ENCODE measurements at regions not wholly inside any gene's neighbourhood (a gene's known extent, or its start where the extent isn't known, plus 50 kb on each side); places are given as distances from the start of the nearest gene placed in this dataset.

DNA sequence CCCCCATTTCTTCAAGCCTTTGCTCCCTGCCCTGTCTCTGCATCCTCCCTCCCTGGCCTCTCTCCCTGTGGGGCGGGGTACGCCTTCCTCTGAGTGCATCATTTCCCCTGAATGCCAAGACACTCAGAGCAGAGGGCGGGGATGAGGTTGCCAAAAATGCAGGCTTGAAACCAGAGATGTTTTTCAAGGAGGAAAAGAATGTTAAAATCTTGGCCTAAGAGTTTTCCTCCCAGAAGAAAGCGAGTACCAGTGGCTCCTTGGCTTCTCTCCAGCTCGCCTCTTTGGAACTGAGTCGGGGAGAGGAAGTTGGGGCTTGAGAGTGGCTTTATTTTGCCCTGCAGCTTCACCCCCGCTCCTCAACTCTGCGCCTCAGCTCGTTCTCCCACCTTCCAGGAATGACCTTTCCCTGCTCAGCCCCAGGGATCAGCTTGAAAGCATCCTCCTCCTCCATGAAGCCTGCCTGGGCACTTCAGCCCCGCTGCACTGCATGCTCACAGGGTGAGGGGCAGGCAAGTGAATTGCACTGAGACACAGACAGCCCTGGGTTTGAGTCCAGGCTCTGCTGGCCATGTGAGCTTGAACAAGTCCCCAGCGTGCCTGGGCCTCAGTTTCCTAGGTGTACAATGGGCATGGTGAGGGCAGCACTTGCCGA lies 57.5 kb upstream of the SORCS2 start:
- BruUV-seq (replicated peaks): no TSS peak
- H3K36me3 ChIP-seq (ENCODE audit: control insufficient read depth in 2 of 2, insufficient read depth in 2 of 2, low read length in 1 of 2): no peaks in the 10 kb centered on the region
- no peak for TF ChIP-seq RUNX3 (IDR thresholded peaks at IDR 0.05; ENCODE audit: low read length)
- TF ChIP-seq MYC (IDR thresholded peaks at IDR 0.05; ENCODE audit: insufficient read depth, insufficient read length, insufficient replicate concordance, low read length, severe bottlenecking): no peak
- no peak for TF ChIP-seq NR2C2 (IDR thresholded peaks at IDR 0.05; ENCODE audit: borderline replicate concordance, control insufficient read depth, insufficient read length, low read depth)
- no peak for TF ChIP-seq KLF5 (IDR thresholded peaks at IDR 0.05; ENCODE audit: partially characterized antibody)
- TF ChIP-seq, protein P1, sequence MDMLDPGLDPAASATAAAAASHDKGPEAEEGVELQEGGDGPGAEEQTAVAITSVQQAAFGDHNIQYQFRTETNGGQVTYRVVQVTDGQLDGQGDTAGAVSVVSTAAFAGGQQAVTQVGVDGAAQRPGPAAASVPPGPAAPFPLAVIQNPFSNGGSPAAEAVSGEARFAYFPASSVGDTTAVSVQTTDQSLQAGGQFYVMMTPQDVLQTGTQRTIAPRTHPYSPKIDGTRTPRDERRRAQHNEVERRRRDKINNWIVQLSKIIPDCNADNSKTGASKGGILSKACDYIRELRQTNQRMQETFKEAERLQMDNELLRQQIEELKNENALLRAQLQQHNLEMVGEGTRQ (IDR thresholded peaks at IDR 0.05; ENCODE audit: borderline replicate concordance, low read depth, low read length): no peak
- TF ChIP-seq ZNF217 (IDR thresholded peaks at IDR 0.05): no peak
- TF ChIP-seq STAT3 (IDR thresholded peaks at IDR 0.05; ENCODE audit: low read depth, low read length): no peak
- TF ChIP-seq, protein P2, sequence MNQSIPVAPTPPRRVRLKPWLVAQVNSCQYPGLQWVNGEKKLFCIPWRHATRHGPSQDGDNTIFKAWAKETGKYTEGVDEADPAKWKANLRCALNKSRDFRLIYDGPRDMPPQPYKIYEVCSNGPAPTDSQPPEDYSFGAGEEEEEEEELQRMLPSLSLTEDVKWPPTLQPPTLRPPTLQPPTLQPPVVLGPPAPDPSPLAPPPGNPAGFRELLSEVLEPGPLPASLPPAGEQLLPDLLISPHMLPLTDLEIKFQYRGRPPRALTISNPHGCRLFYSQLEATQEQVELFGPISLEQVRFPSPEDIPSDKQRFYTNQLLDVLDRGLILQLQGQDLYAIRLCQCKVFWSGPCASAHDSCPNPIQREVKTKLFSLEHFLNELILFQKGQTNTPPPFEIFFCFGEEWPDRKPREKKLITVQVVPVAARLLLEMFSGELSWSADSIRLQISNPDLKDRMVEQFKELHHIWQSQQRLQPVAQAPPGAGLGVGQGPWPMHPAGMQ (IDR thresholded peaks at IDR 0.05; ENCODE audit: borderline replicate concordance): no peak
- no peak for TF ChIP-seq DPF2 (IDR thresholded peaks at IDR 0.05)
- TF ChIP-seq RAD21 (IDR thresholded peaks at IDR 0.05; ENCODE audit: insufficient read depth, low read depth, low read length): no peak
- H3K4me1 ChIP-seq (ENCODE audit: control insufficient read depth, insufficient read depth, low read length): no peaks in the 10 kb centered on the region
- H3K9ac ChIP-seq (ENCODE audit: control insufficient read depth, insufficient read depth, low read length): no peak overlapping the region
- WGBS (ENCODE audit: insufficient coverage, insufficient replicate concordance, low lambda C conversion rate, missing lambda C conversion rate): 4% methylated on average over 12 of the region's 12 CpGs
- POLR2A ChIA-PET: no interaction called here
- H3K27ac ChIP-seq (ENCODE audit: control insufficient read depth, insufficient read depth): no peak overlapping the region
- H3K27me3 ChIP-seq (replicated peaks in 1 of 2; ENCODE audit: control insufficient read depth in 2 of 2, insufficient read depth in 2 of 2, low read length in 1 of 2): no peaks in the 10 kb centered on the region
- H4K20me1 ChIP-seq (ENCODE audit: control insufficient read depth, insufficient read depth): no peaks in the 10 kb centered on the region
- DNase-seq (ENCODE audit: low read depth, low spot score) (no peak), ATAC-seq (0 out of 3 replicates have a peak, but pooled peaks have one; percentile 17), FAIRE-seq (no peak)
- H2AFZ ChIP-seq (ENCODE audit: control insufficient read depth, low read depth, low read length): no peak overlapping the region
- H3K79me2 ChIP-seq (ENCODE audit: control insufficient read depth, insufficient read depth, low read length): no peaks in the 10 kb centered on the region
- CTCF ChIA-PET: no interaction called here
- H3K9me3 ChIP-seq (replicated peaks; ENCODE audit: control insufficient read depth, insufficient read depth, low read length): no peaks in the 10 kb centered on the region; the same call in 2 of the 3 replicates
- no peak overlapping the region for H3K4me3 ChIP-seq
- in situ Hi-C loops (cut with MboI) (no loop called here), intact Hi-C loops (cut with micrococcal nuclease; ENCODE audit: unreplicated experiment) (no loop called here)
- SMC1A ChIA-PET (ENCODE audit: uncharacterized antibody, unreplicated experiment): no interaction called here
- RAD21 ChIA-PET (ENCODE audit: unreplicated experiment): no interaction called here
- no peak overlapping the region for H3K4me2 ChIP-seq (ENCODE audit: control insufficient read depth, insufficient read depth)

All from GM12878 (cell line).